D721Med (cell line): ENCODE measurements at regions not wholly inside any gene's neighbourhood (a gene's known extent, or its start where the extent isn't known, plus 50 kb on each side); places are given as distances from the start of the nearest gene placed in this dataset.
A peak's percentile ranks its signal among the peaks of the same experiment; 100 is the strongest.

Source experiments
- DNase-seq: peaks from one replicate; pipeline ENCODE4 v3.0.0; 2011; ENCODE audit warnings: low spot score; ENCODE audit not compliant: insufficient read length
- FAIRE-seq: peaks from 2 replicates; lab custom pipeline; 2011; peaks lifted over from hg19 to GRCh38; lab: Jason Lieb, UNC
- CTCF ChIP-seq: IDR thresholded peaks from 2 replicates; pipeline ENCODE4 v1.5.1; 2012; ENCODE audit warnings: mild to moderate bottlenecking, control low read depth; ENCODE audit not compliant: insufficient read depth; ENCODE audit errors: missing control alignments

GRCh38 chr16:9203956-9204355 lies 112.5 kb downstream of the HAPSTR1 start:
- DNase-seq (no peak), FAIRE-seq (no peak)
- TF ChIP-seq CTCF = no peak

GRCh38 chr16:9205661-9206060 lies 114.2 kb downstream of the HAPSTR1 start:
- FAIRE-seq (no peak), DNase-seq (no peak)
- TF ChIP-seq CTCF = no peak

- no peak for TF ChIP-seq CTCF
- FAIRE-seq (no peak), DNase-seq (no peak)
Measured at GRCh38 chr16:9206156-9206555, 114.7 kb downstream of the HAPSTR1 start.

GRCh38 chr16:9212621-9213020 lies 121.2 kb downstream of the HAPSTR1 start:
- FAIRE-seq = no peak
- no peak for TF ChIP-seq CTCF
- DNase-seq = no peak

GRCh38 chr16:9219813-9220212 lies 128.4 kb downstream of the HAPSTR1 start:
- no peak for TF ChIP-seq CTCF
- DNase-seq (no peak), FAIRE-seq (no peak)

GRCh38 chr16:9225527-9226316 lies 134.3 kb downstream of the HAPSTR1 start:
- no peak for FAIRE-seq
- DNase-seq = no peak
- peak; percentile 39 for TF ChIP-seq CTCF

- TF ChIP-seq CTCF = no peak
- FAIRE-seq = no peak
- DNase-seq = no peak
Measured at GRCh38 chr16:9226924-9227323, 135.5 kb downstream of the HAPSTR1 start.
